ENCODE measurements at regions not wholly inside any gene's neighbourhood (a gene's known extent, or its start where the extent isn't known, plus 50 kb on each side); places are given as distances from the start of the nearest gene placed in this dataset.
"Not testable (repeated sequence)": the region's sequence is repeated elsewhere in the genome, so short reads cannot be mapped to it uniquely, and the experiment has no call there.

GRCh38 chr10:60604342-60604741, 173.9 kb upstream of the CDK1 start:
- Mint-ChIP-seq H3K36me3 (ENCODE audit: low read depth) (no peaks in the 10 kb centered on the region), H3K4me1 (no peaks in the 10 kb centered on the region), H3K9me3 (no peaks in the 10 kb centered on the region), H3K4me3 (no peak overlapping the region), H3K27ac (no peak overlapping the region), H3K27me3 (ENCODE audit: low read depth, poor library complexity) (no peaks in the 10 kb centered on the region)
- TF ChIP-seq, protein P1, sequence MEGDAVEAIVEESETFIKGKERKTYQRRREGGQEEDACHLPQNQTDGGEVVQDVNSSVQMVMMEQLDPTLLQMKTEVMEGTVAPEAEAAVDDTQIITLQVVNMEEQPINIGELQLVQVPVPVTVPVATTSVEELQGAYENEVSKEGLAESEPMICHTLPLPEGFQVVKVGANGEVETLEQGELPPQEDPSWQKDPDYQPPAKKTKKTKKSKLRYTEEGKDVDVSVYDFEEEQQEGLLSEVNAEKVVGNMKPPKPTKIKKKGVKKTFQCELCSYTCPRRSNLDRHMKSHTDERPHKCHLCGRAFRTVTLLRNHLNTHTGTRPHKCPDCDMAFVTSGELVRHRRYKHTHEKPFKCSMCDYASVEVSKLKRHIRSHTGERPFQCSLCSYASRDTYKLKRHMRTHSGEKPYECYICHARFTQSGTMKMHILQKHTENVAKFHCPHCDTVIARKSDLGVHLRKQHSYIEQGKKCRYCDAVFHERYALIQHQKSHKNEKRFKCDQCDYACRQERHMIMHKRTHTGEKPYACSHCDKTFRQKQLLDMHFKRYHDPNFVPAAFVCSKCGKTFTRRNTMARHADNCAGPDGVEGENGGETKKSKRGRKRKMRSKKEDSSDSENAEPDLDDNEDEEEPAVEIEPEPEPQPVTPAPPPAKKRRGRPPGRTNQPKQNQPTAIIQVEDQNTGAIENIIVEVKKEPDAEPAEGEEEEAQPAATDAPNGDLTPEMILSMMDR (IDR thresholded peaks at IDR 0.05), result no peak
- DNase-seq, result no peak

GRCh38 chr10:60597513-60597912, 180.8 kb upstream of the CDK1 start:
- no peak for DNase-seq
- Mint-ChIP-seq H3K4me1 (no peaks in the 10 kb centered on the region), H3K27ac (no peak overlapping the region), H3K36me3 (ENCODE audit: low read depth) (no peaks in the 10 kb centered on the region), H3K9me3 (no peaks in the 10 kb centered on the region), H3K27me3 (ENCODE audit: low read depth, poor library complexity) (no peaks in the 10 kb centered on the region), H3K4me3 (no peak overlapping the region)
- TF ChIP-seq, protein P1 (IDR thresholded peaks at IDR 0.05), result no peak

DNA sequence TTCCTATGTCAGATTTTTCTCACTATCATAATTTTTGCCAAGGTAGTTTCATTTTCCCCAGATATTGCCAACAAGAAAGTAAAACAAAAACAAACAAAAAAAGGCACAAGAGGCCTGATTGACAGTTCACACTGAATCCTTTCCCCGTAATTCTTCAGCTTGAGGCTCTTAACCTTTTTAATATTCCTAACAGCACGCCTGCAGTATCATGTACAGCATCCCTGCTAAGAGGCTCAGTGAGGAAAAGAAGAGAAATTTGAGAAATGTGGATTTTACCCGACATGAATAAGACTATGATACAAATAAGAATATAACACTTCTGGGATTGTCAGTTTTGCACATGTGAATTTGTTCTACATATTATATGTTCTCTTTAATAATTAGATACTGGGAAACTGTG, 182.4 kb upstream of the CDK1 start:
- DNase-seq, result no peak
- Mint-ChIP-seq H3K36me3 (ENCODE audit: low read depth) (no peaks in the 10 kb centered on the region), H3K27ac (no peak overlapping the region), H3K4me1 (no peaks in the 10 kb centered on the region), H3K27me3 (ENCODE audit: low read depth, poor library complexity) (no peaks in the 10 kb centered on the region), H3K4me3 (no peak overlapping the region), H3K9me3 (no peaks in the 10 kb centered on the region)
- TF ChIP-seq, protein P1 (IDR thresholded peaks at IDR 0.05), result no peak

GRCh38 chr10:60594476-60595051, 183.7 kb upstream of the CDK1 start:
- Mint-ChIP-seq H3K27ac (no peak overlapping the region), H3K4me1 (no peaks in the 10 kb centered on the region), H3K27me3 (ENCODE audit: low read depth, poor library complexity) (no peaks in the 10 kb centered on the region), H3K9me3 (no peaks in the 10 kb centered on the region), H3K36me3 (ENCODE audit: low read depth) (no peaks in the 10 kb centered on the region), H3K4me3 (no peak overlapping the region)
- no peak for DNase-seq
- TF ChIP-seq, protein P1 (IDR thresholded peaks at IDR 0.05), result no peak

DNA sequence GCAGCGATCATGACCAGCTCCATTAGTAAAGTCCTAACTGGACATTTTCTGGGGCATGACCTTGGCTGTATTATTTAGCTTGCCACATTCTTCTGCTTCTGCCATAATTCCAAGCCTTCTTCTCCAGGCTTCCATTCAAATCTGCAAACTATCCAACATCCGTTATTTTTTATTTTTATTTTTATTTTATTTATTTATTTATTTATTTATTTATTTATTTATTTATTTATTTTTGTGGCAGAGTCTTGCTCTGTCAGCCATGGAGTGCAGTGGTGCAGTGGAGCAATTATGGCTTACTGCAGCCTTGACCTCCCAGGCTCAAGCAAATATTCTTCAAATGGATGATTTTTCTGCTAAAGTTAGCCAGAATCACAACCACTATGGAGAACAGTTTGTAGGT, 187.2 kb upstream of the CDK1 start:
- no peak for DNase-seq
- no peak overlapping the region for H3K27ac Mint-ChIP-seq
- no peaks in the 10 kb centered on the region for H3K9me3 Mint-ChIP-seq
- H3K4me1 Mint-ChIP-seq, result no peaks in the 10 kb centered on the region
- H3K36me3 Mint-ChIP-seq (ENCODE audit: low read depth), result no peaks in the 10 kb centered on the region
- TF ChIP-seq, protein P1 (IDR thresholded peaks at IDR 0.05), result no peak
- H3K4me3 Mint-ChIP-seq, result no peak overlapping the region
- no peaks in the 10 kb centered on the region for H3K27me3 Mint-ChIP-seq (ENCODE audit: low read depth, poor library complexity)

DNA sequence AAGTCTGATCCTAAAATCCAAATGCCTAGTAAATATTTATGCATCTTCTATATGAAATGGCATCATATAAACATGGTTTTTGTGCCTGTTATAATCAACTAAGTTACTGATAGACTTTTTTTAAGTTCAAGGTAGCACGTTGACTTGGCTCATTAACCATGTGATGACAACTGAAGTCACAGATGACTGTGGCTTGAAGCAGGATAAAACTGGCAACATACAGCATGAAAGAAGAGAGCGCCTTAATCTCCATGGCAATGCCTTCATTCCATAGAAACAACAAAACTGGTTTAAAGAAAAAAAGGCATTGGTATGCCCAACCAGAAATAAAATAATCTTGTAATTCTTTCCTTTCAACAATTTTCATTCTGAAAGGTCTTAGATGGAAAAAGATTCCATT, 188.9 kb upstream of the CDK1 start:
- Mint-ChIP-seq H3K27me3 (ENCODE audit: low read depth, poor library complexity) (no peaks in the 10 kb centered on the region), H3K9me3 (no peaks in the 10 kb centered on the region), H3K27ac (no peak overlapping the region), H3K4me3 (no peak overlapping the region), H3K36me3 (ENCODE audit: low read depth) (no peaks in the 10 kb centered on the region), H3K4me1 (no peaks in the 10 kb centered on the region)
- DNase-seq, result no peak
- TF ChIP-seq, protein P1 (IDR thresholded peaks at IDR 0.05), result no peak

- H3K36me3 Mint-ChIP-seq (ENCODE audit: low read depth); DNase-seq; H3K4me3 Mint-ChIP-seq; H3K27me3 Mint-ChIP-seq (ENCODE audit: low read depth, poor library complexity); H3K27ac Mint-ChIP-seq; H3K4me1 Mint-ChIP-seq; H3K9me3 Mint-ChIP-seq: not testable (repeated sequence)
Measured at GRCh38 chr10:60581782-60582181, 192.1 kb upstream of the ANK3 start.

Measured in nephron progenitor cell (in vitro differentiated cells).